GM21515 (cell line): ENCODE measurements at regions not wholly inside any gene's neighbourhood (a gene's known extent, or its start where the extent isn't known, plus 50 kb on each side); places are given as distances from the start of the nearest gene placed in this dataset.
"Not testable (repeated sequence)": the region's sequence is repeated elsewhere in the genome, so short reads cannot be mapped to it uniquely, and the experiment has no call there.

Experiments used
- ATAC-seq: cut with Tn5 transposase; IDR thresholded peaks from one replicate; pipeline ENCODE4 v1.9.1; 2021; ENCODE audit not compliant: unreplicated experiment

GRCh38 chr11:112685111-112685510 is 276.1 kb upstream of the NCAM1 start:
- no peak for ATAC-seq

GRCh38 chr11:112689851-112690250 is 271.4 kb upstream of the NCAM1 start:
- no peak for ATAC-seq

- ATAC-seq, result no peak
Measured at GRCh38 chr11:112693781-112694180, 267.4 kb upstream of the NCAM1 start.

DNA sequence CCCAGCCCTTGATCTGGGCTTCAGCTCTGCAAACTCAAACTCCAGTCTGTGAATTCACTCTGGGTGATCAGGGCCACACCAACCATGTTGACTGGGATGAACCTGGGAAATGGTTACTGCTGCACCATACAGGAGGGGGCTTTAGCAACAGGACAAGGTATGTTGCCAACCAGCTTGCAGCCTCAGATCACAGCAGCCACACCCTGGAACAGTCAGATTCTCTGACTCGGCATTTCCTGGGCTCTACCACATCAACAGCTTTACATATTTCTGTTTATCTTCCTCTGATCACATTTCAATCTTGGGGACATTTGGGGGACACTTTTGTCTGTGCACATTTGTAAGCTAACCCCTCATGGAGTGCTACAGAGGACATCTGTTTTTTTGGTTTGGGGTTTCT is 267.0 kb upstream of the NCAM1 start:
- no peak for ATAC-seq

GRCh38 chr11:112694813-112695212 is 266.4 kb upstream of the NCAM1 start:
- no peak for ATAC-seq

DNA sequence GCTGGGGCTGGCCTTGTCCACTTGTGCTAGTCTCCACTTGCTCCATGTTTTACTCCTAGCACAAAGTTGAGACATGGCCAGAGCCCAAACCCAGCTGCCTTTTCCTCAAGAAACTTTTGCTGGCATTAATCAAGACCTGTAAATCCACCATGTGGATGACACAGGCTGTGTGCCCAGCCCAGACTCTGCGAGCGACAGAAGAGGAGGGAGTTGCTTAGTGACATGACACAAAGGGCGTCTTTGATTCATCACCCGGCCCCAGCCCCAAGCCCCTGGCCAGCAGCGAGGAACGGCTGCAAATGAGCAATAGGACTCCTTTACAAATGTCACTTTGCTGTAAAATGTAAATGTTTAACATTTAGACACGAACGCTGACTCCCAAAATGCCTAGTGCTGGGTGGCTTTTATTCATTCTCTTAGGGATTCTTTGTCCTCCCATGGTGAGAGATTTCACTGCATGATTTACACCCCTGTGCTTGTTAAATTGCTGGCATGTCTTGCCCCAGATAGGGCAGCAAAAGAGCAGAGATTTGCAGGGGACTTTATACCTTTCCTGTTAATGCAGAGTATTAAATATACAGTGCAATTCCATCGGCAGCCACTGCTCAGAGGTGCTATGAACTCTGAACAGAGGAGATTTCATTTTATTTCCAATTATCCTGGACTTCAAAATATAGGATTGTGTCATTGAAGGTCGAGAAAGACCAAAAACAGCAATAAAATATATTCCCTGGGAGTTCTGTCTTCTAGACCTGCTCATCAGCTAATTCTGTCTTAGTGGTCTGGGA is 263.6 kb upstream of the NCAM1 start:
- ATAC-seq, result no peak

DNA sequence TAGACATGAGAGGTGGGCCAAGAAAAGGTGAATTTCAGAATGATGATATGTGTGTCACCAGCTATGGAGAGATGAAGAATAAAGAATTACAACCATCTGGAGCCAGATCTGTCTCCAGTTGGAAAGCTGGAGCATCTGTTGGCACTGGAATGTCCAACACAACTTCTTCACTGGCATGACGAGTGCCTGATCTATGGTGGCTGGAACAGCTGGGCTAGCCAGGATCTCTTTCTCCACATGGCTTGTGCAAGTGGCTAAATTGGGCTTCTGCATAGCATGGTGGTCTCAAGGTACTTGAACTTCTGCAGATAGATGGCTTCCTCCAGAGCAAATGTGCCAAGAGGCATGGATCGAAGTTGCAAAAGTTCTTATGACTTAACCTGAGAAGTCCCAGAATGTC is 256.1 kb upstream of the NCAM1 start:
- no peak for ATAC-seq

- no peak for ATAC-seq
Measured at GRCh38 chr11:112706863-112707262, 254.4 kb upstream of the NCAM1 start.

GRCh38 chr11:112714340-112714739 is 246.9 kb upstream of the NCAM1 start:
- ATAC-seq, result not testable (repeated sequence)

DNA sequence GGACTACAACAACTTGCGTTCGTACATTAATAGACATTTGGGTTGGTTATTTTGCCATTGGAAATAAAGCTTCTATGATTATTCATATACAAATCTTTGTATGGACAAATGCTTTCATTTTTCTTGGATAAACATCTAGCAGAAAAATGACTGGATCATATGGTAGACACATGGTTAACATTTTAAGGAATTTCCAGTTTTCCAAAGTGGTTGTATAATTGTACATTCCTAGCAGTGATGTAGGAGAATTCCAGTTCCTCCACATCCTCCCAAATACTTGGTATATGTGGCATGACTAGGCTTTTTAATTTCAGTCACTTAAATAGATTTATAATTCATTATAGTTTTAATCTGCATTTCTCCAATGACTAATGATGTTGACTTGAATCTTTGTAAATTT is 246.2 kb upstream of the NCAM1 start:
- no peak for ATAC-seq

- ATAC-seq, result no peak
Measured at GRCh38 chr11:112718483-112718882, 242.7 kb upstream of the NCAM1 start.

GRCh38 chr11:112719736-112720525 is 241.3 kb upstream of the NCAM1 start:
- ATAC-seq, result no peak

DNA sequence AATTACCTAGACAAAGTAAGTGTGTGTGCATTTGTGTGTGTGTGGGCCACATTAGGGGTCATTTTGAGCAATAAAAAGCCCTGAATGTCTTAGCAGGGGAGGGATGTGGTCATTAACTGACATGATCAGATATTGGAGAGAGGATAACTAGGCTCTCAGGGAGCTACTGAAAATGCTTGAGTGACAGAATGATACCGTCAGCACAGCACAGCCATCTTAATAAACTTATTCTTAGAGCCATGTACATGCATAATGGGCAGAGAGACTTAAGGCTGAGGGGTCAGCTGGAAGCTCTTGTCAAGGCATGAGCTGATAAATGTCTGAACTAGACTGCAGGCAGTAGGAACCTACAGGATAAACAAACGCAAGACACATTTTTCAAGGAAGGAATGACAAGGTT is 239.1 kb upstream of the NCAM1 start:
- no peak for ATAC-seq

DNA sequence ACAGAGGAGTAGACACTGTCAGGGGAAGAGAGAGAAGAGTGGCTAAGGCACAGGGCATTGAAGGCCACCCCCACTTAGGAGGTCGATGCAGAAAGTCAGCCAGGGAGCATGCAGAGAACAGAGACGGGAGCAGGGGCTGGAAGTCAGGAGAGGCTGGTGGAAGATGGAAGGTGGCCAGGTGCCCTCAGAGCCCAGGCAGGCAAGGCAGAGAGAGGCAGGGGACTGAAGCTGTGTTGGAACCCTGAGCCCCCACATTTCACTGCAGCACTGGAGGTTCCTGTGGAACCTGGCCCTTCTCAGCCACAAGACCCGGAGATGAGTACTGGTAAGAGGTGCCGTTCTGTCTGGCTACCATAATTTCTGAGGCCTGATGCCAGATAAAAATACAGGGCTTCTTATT is 238.3 kb upstream of the NCAM1 start:
- ATAC-seq, result no peak

DNA sequence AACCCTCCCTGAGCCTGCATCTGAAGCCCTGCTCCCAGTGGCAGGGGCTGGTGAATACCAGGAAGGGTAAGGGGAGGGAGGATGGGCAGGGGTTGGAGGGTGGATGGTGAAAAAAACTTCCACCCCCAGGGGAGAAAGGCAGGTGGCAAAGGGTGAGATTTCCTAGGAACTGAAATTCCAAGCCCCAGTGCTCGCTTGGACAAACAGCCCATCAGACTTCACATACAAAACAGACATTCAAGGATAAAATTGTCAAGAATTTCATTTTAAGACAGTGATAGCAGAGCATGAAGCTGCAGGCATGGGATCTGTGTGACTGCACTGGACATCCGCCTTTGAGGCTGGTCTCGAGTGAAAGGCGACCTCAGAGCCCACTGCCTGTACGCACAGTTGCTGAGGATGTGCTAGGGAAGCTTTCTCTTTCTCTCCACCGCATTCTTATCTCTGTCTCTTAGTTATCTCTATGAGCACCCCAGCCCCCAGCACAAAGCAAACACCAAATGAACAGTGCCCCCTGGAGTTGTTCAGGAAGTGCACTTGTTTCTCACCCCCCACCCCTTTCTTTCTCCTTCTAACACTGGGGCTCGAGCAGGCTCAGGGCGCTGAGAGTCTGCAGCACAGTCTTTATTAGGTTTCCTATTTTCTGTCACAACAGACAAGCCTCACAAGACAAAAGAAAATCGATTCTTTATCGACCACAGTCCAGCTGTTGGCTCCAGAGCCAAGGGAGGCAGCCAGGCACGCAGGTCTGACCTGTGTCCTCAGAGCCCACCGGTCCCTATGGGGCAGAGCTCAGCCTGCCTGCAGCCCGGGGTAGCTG is 237.3 kb upstream of the NCAM1 start:
- no peak for ATAC-seq

DNA sequence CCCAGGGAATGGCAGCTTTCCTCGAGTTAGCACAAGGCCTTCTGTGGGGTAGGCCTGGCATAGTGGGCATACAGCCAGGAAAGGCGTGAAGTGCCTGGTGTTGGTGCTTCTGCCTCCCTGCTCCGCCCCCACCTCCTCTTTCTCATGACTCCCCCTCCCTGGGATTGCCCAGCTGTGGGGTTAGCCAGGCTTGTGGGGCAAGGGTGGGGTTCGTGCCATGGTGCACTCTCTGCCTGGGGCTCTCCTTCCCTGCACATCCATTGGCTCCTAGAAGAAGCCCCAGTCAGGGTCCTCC is 236.8 kb upstream of the NCAM1 start:
- no peak for ATAC-seq

DNA sequence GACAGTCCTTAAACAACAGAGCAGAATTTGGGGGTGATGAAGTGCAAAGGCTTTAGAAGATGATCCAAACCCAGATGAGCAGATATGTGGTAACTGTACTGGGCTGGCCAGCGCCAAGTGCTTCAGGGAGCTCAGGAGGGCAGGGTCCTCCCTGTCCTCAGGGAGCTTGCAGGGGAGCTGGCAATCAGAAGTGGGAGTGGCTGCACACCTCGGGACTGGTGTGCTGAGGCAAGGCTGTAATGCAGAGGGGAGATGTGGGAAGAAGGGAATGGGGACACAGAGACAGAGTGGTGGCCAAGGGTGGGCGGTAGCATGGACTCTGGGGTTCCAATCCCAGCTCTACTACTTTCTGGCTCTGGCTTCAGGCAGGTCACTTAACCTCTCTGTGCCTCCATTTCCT is 235.6 kb upstream of the NCAM1 start:
- ATAC-seq, result no peak

DNA sequence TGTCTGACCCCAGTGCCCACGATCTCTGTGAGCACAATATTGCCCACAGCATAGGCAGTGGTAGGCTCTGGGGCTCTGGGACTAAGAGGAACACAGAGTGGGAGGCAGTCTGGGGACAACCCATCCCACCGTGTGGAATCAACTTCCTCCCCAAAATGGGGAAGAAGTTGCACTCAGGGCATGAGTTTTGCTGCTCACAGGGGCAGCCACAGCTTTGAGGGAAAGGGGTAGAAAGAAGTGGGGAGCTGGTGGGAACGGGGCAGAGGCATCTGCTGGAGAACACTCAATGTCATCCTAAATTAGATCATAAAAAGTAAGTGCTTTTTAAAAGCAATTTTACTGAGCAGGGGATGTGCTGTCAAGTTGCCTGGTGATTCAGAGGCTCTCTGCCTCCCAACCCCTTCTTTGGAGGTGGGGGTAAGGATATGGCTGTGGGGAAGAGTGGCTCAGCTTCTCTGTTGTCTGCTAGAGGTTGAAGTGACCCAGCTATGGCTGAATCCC is 233.8 kb upstream of the NCAM1 start:
- ATAC-seq, result no peak

GRCh38 chr11:112728288-112728687 is 232.9 kb upstream of the NCAM1 start:
- no peak for ATAC-seq

GRCh38 chr11:112728716-112729115 is 232.5 kb upstream of the NCAM1 start:
- ATAC-seq, result no peak

GRCh38 chr11:112730591-112730990 is 230.6 kb upstream of the NCAM1 start:
- ATAC-seq, result no peak

GRCh38 chr11:112731538-112731937 is 229.7 kb upstream of the NCAM1 start:
- ATAC-seq, result no peak
